ENCODE measurements at regions not wholly inside any gene's neighbourhood (a gene's known extent, or its start where the extent isn't known, plus 50 kb on each side); places are given as distances from the start of the nearest gene placed in this dataset.
"Not testable (repeated sequence)": the region's sequence is repeated elsewhere in the genome, so short reads cannot be mapped to it uniquely, and the experiment has no call there.

DNA sequence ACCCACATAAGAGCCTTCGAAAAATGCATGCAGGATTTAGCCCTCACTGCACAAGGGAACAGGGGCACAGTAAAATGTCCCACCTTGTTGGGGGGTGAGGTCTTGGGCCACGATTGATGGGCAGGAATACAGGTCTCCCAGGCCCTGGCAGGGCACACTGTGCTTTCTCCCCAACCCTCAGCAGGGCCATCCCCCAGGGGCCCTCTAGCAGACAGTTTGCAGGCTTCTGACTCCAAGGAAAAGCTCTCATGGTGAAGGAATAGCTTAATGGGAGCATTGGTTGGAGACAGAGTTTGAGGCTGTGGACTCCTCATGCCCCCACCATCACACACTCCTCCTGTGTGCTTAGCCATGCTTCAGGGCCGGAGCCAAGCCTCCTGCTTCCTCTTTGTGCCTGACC, 484.6 kb downstream of the ZNF536 start:
- DNase-seq, result no peak

DNA sequence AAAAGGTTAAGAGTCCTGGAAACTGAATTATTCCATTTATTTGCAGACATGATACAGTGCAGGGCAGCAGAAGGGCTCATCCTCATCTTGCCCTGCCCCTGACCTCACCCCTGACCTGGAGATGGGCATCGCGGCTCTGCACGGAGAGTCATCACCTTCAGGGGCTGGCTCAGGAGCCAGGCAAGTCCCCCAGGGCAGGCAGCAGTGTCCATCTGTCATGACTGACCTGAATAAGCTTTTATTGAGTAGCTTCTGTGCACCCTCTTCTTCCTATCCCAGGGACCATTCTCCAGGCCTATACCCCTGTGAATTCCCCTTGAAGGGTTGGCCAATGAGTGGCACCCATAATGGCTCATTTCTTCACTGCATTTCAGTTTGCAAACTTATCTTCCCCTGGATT, 484.2 kb downstream of the ZNF536 start:
- no peak for DNase-seq

DNA sequence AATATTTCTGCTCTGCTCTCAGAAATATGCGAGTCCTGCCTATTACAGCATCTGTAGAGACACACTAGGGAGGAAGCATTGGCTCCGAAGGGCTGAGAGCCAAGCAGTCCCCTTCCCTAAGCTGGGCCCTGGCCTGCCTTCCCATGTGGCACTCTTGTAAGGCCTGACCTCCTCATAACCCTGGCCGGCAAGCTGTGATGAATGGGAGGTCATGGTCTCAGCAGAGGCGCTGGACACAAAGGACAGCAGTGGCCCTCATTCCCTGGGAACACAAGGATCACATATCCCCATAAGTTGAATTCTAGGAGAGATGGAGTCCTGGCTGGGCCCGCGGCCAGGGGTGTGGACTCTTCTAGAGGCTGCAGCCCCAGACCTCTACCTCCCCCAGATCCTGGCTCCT, 483.3 kb downstream of the ZNF536 start:
- no peak for DNase-seq

DNA sequence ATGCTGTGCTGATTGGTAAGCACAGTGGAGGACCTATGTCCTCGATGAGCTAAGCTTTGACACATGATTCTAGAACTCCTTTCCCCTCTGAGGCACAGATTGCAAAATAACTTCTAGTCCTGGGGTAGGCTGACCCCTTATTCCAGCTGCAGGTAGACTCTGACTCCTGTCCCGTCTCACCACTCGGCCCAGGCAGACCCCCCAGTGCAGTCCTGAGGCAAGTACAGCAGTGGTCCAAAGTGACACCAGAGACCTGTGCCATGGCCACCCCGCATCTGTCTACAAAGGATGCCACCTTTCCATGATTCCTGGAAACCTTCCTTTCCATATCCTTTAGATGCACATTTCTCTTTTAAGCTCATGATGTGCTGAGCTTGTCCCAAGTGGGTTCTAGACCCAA, 482.5 kb downstream of the ZNF536 start:
- DNase-seq, result no peak

DNA sequence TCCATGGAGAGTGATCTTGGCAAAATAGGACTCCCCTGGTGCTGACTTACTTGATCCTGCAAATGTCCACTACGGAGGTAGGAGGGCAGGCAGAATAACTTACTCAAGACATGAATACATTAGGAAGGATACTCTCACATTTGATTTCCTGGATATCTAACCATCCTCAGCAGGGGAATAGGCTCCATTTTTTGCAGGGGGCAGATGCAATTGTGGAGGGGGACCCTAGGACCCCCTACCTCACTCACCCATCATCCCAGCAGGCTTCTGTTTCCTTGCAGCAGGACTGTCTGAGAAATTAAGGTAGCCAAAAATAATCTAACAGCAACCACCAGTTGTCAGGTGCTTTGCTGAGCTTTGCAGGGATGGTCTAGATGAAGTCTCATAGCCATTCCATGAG, 482.0 kb downstream of the ZNF536 start:
- no peak for DNase-seq

DNA sequence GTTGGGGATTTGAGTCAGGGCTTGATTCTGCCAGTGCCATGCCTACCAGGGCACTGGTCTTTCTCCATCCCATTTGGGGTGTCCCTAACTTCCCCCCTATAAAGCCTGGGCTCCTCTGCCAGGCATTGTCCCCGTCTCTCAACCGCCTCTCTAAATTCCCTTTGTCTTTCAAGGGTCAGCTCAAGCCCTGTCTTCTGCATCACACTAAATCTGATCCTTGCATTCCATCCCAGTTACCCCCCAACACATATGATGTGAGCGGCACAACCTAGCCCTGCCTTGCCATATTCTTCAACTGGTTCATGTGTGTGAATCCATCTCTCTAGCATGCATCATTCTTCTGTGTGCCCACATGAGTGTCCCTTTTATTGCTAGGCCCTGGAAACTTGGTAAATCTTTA, 480.9 kb downstream of the ZNF536 start:
- DNase-seq, result no peak

DNA sequence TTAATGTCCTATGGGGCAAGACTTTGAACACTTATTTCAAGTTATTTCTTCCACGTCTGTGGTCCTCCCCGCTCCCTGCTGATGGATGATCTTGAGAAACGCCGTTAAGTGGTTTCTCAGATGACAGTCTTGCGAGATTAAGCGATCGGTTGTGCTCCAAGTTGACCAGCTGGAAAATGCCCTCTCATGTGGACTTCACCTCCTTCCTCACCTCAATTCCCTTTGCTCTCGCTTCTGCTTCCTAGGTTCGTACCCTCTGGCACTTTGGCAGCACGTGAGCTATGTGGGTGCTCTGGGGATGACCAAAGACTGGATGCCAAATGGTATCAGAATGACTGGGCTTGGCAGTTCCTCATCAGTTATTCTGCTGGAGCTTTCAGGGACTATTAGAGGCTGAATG, 480.0 kb downstream of the ZNF536 start:
- DNase-seq, result no peak

DNA sequence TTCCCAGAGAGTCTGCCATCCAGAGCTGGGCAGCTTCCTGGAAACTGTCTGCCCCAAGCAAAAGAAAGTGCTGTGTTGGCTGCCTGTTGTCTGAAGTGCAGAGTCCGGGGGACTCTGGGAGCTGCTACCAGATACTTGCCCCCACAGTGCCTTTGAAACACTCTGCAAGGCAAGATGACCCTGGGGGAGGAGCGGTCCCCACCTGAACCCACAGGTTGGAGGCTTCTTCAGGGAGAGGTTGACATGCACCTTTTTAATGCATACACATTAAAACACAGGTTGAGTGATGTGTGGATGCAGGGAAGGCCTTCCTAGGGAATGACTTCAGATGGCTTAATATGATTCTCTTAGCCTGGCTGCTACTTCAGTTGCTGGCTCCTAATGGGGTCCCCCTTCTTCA, 479.5 kb downstream of the ZNF536 start:
- DNase-seq, result no peak

DNA sequence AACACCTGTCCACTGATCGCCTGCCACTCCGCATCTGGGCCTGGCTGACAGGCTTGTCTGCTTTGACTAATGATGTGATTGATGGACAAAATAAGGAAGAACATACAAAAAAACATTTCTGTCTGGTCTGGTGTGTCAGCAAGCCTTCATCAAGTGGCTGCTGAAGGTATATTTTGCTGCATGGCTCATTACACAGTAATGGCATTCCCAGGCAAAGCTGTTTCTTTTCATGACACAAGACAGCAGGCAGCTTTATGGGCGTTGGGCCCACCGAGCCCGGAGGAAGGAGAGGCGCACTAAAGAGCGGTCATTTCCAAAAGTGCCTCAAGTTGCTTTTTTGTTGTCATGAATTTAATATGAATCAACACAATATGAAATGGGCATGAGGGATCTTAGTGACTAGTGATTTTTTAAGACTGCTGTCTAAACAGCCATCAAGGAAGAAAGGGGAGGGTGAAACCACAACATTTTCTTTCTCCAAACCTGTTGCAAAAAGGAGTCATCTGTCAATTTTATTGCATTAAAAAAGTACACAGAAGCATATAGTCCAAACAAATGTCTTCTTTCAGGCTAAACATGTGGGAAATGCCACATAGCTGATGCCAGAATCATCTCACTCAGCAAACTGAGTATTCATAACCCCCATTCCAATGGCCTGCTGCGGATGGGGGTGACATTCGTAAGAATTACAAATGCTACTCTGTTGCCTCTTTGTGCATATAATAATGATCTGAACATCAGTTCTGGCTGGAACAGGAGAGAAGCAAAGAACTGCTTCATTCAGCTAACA, 476.6 kb downstream of the ZNF536 start:
- no peak for DNase-seq

DNA sequence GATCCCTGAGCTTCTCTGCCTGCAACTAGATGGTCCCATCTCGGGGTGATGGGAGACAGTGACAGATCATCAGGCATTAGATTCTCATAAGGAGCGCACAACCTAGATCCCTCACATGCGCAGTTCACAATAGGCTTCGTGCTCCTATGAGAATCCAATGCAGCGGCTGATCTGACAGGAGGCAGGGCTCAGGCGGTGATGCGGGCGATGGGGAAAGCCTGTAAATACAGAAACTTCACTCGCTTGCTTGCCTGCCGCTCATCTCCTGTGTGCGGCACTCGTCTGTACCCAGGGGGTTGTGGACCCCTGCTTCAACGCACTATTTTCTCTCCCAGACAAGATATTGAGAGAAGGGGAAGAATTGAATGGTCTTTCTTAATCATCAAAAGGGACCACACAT, 473.9 kb downstream of the ZNF536 start:
- DNase-seq, result no peak

DNA sequence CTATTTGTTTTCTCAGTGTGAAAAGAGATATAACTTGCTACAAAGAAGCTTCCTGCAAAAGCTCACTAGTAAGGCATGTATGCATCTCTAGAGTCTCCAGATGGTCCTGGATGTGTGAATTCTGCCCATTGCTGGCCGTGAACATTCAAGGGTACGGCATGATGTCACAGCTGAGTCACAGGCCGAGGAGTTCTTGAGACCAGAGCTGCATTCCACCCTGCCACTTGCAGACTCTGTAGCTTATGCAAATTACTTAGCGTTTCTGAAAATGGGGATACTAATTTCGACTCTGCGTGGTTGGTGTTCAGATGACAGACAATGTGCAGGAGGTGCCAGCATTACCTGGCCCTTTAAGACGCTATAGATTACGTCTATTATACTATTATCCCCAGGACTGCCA, 470.7 kb downstream of the ZNF536 start:
- no peak for DNase-seq

DNA sequence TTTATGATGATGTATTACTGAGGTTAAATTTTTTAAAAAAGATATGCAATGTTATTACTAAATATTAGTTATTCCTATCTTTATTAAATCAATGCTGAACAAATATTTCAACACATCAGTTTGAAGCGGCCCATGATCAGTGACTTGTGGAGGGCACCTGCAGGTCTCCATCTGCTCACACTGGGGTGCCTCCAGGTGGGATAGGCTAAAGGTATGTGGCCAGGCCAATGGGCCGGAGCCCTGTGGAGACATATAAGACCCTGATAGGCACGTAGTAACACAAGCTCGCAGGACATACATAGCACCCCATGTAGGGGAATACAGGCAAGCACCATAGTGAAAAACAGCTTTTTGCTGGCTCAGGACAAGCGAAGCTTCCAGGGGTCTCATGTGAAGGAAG, 469.8 kb downstream of the ZNF536 start:
- DNase-seq, result no peak

DNA sequence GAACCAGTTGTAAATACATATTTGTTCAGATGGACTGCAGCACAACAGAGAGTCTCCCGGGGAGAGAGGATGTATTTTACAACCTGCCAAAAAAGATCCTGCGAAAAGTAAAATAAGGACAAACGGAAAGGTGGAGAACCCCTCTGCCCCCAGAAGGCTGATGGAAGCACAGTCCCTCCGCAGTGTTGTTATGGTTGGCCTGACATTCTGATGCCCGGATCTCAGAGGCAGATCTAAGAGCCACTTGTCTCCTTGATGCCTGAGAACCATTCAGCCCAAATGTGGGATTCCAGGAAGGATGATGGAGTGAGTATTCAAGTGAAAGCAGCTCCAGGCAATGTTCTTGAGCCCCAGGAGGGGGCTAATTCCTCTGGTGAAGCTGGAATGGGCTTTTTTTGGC, 458.7 kb downstream of the ZNF536 start:
- DNase-seq, result no peak

DNA sequence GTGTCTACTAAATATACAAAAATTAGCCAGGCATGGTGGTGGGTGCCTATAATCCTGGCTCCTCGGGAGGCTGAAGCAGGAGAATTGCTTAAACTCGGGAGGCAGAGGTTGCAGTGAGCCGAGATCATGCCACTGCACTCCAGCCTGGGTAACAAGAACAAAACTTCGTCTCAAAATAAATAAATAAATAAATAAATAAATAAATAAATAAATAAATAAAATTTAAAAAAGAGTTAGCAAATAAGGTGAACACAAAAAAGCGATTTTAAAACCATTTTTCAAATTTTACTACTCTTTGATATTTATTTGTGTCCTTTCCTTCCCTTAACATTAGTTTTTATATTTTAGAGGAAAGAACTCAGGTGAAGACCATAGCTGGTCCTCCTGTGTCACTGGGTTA, 453.3 kb downstream of the ZNF536 start:
- DNase-seq, result not testable (repeated sequence)

DNA sequence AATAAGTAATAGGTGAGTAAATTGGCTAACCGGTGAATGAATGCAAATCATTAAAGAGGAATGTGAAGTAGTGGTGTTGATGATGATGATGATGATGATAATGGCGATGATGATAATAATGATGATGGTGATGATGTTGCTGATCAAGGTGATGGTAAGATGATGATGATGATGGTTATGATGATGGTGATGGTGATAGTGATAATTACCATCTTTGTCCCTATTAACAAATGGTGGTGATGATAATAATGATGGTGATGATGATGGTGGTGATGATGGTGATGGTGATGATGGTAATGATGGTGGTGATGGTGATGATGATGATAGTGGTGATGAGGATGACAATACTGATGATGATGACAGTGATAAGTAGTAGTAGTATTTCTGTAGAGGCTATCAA, 452.6 kb downstream of the ZNF536 start:
- DNase-seq, result no peak

DNA sequence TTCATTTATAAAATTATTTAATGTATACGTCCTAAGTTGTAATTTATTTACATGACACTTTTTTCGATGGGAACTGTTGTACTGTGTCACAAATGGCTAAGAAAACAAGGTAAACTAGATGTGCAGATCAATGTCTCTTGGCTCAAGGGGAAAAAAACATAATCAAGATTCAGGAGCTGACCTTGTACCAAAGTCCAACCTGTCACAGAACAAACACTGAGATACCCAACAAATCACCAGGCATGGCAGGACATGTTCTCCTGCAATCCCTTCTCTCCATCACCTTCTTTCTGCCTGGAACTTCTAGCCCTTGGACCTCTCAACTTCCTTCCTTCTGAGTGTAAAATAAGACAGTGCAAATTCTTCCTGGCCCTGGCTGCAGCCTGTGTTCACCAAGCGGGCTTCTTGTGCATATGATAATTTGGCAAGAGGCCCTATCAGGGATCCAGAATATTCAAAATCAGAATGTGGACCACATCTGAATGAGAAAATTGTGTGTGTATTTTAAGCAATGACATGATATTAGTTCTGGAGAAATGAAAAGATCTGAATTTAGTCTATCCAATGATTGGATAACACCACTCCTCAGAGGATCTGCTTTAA, 445.9 kb downstream of the ZNF536 start:
- no peak for DNase-seq

DNA sequence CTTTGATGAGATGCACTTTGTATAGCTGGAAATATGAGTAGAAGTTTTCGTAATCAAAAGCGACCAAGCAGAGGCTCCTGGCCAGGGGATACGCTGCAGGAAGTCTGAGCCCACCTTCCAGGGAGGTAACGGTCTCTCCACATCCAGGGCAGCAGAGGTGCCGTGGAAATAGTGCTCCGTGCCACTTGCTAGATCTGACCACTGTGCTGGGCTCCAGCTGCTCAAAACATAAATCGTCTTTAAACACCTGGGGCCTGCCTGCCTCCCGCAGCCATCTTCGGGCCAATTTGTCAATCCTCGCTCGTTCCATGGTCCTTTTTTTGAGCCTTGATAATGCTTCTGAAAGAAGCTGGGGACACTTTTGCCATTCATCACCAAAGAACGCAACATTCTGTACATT, 445.0 kb downstream of the ZNF536 start:
- no peak for DNase-seq

DNA sequence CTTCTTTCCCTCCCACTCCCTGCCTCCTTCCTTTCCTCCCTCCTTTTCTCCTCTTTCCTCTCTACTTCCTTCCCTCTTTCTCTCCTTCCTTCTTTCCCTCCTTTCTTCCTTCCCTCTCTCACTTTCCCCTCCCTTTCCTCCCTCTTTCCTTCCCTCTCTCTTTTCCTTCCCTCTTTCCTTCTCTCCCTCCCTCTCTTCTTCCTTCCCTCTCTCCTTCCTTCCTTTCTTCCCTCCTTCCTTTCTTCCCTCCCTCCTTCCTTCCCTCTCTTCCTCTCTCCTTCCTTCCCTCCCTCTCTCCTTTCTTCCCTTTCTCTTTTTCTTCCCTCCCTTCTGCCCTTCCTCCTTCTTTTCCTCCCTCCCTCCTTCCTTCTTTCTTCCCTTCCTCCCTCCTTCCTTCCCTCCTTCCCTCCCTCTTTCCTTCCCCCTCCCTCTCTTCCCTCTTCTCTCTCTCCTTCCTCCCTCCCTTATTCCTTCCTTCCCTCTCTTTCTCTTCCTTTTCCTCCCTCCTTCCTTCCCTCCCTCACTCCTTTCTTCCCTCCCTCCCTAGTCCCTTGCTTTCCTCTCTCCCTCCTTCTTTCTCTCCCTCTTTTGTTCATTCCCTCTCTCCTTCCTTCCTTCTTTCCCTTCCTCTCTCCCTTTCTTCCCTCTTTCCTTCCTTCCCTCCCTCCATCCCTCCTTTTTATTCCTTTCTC, 443.9 kb downstream of the ZNF536 start:
- no peak for DNase-seq

DNA sequence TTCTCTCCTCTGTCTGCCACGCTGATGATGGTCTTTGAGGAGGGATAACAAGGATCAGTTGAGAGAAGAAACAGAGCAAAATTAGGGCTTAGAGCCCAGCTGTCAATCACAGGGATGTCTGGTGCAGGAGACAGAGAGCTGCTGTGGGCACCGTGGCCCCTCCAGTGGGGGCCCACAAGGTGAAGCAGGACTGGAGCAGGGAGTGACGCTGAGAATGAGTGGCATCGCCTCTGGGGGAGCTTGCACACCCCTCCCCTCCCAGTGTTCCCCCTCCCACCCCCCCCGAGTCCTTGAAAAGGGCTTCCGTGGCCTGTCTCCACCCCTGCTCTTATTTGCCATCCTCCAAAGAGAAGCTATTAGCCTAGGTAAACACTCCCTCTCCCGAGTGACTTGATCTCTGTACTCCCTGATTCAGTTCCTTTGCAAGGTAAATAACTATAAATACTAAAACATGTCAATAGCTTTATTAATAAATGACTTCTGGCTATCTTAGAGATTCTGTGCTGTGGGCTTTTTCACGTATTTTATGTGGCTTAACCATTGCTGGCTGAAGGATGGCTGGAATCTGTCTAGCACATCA, 440.0 kb downstream of the ZNF536 start:
- DNase-seq, result no peak

DNA sequence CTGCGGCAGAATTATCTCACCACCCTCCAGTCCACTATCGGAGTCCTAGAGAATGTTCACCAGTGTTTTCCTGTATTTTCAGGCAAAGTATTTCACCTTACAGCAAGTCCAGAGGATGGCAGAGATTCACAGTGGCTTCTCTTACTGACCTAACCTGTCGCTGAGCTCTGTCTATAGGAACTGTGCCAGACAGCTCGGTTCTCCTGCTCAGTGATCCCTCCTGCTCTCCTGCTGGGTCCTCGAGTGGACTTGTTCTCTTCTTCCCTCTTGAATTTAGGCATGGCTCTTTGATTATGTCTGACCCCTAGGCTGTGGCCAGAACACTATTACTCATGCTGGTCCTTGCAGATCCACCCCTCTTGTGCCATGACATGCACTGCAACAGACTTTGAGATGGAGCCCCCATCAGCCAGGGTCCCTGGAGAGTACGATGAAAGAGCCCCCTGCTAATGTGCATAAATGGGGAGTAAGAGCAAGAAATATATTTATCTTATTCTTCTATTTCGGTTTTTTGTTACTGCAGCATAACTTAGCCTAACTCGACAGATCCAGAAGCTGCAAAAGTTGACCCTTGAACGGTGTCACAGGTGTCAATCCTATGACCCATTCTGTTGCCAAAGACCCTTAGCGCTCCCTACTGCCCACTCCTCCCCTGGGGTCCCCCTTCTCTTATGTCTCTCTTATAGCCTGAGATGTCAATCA, 439.4 kb downstream of the ZNF536 start:
- DNase-seq, result no peak

DNA sequence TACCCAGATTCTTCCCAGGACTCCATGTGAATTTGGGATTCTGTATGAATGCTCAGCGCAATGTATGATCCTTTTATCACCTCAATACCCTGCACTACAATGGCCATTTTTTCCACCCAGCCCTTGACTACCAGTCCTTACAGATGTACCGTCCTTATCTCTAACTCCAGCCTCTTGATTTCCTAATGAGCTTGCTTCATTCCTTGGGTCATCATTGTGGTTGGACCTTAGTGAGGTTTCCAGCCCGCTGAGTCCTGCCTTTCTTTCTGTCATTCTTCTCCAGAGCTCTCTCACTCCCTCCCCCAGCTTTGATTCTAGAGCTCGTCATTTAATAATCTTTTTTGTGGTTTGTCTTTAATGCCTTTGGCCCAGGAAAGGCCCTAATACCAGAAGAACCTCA, 438.5 kb downstream of the ZNF536 start:
- no peak for DNase-seq

DNA sequence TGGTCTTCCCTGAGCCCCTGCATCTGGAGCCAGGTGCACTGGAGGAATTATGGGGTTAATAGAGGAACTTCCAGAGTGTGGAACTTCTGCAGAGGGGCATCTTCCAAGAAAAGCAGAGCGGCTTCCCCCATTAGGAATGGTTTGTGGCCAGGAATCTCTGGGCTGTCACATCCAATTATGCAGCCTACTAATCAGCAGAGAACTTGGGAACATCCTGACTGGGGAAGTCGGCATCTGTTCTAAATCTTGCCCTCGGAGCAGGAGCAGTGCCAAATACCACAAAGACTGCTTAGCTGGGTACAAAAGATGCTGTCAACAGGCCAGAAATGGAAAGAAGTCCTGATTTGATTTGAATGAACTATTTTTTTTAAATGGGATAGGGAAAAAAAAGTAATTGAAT, 435.1 kb downstream of the ZNF536 start:
- no peak for DNase-seq

DNA sequence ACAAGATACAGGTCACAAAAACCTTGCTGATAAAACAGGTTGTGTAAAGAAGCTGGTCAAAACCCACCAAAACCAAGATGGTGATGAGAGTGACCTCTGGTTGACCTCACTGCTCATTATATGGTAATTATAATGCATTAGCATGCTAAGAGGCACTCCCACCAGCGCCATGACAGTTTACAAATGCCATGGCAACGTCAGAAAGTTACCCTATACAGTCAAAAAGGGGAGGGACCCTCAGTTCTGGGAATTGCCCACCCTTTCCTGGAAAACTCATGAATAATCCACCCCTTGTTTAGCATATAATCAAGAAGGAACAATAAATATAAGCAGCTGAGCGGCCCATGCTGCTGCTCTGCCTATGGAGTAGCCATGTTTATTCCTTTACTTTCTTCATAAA, 434.1 kb downstream of the ZNF536 start:
- no peak for DNase-seq

All from activated T-cell treated with anti-CD3 and anti-CD28 coated beads, Interleukin-2, amount 50 U/mL, for 1 hour (primary cell).